ENCODE measurements at regions not wholly inside any gene's neighbourhood (a gene's known extent, or its start where the extent isn't known, plus 50 kb on each side); places are given as distances from the start of the nearest gene placed in this dataset.

DNA sequence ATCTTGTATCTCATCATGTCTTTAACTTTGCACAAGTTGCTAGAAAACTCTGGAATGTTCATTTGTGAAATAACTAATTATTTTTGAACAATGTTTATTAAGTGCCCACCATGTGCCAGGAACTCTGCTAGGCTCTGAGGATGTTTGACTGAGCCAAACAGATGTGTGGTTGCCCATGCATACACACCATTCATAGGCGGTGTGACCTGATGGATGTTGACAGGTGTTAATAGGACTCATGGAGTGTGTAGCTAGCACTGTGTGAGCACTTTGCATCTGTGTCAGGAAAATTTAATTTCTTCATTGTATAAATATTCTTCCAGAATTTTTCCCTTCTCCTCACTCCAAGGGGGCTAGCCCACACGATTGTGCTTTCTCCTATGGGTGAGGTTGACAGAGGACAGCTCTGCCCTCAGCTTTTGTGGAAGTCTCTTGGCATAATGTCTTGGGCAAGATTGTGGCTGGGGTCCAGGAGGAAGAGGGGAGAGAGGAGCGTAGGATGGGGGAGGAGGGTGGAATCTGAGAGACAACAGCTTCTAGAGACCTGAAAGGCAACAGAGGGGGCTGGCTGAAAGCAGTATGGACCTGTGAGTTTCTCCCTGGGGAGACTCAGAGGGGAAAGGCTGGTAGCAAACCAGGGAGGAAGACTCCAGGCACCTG lies 214.6 kb upstream of the CXCR4 start:
- TF ChIP-seq, protein P1, sequence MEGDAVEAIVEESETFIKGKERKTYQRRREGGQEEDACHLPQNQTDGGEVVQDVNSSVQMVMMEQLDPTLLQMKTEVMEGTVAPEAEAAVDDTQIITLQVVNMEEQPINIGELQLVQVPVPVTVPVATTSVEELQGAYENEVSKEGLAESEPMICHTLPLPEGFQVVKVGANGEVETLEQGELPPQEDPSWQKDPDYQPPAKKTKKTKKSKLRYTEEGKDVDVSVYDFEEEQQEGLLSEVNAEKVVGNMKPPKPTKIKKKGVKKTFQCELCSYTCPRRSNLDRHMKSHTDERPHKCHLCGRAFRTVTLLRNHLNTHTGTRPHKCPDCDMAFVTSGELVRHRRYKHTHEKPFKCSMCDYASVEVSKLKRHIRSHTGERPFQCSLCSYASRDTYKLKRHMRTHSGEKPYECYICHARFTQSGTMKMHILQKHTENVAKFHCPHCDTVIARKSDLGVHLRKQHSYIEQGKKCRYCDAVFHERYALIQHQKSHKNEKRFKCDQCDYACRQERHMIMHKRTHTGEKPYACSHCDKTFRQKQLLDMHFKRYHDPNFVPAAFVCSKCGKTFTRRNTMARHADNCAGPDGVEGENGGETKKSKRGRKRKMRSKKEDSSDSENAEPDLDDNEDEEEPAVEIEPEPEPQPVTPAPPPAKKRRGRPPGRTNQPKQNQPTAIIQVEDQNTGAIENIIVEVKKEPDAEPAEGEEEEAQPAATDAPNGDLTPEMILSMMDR (IDR thresholded peaks at IDR 0.05; ENCODE audit: insufficient read depth, low read length), result no peak
- TF ChIP-seq POLR2AphosphoS5 (IDR thresholded peaks at IDR 0.05; ENCODE audit: low read depth) (no peak), SPI1 (IDR thresholded peaks at IDR 0.05; ENCODE audit: borderline replicate concordance, low read depth) (peak; percentile 30; the same call in 1 of the 2 replicates)
- TF ChIP-seq, protein P2, sequence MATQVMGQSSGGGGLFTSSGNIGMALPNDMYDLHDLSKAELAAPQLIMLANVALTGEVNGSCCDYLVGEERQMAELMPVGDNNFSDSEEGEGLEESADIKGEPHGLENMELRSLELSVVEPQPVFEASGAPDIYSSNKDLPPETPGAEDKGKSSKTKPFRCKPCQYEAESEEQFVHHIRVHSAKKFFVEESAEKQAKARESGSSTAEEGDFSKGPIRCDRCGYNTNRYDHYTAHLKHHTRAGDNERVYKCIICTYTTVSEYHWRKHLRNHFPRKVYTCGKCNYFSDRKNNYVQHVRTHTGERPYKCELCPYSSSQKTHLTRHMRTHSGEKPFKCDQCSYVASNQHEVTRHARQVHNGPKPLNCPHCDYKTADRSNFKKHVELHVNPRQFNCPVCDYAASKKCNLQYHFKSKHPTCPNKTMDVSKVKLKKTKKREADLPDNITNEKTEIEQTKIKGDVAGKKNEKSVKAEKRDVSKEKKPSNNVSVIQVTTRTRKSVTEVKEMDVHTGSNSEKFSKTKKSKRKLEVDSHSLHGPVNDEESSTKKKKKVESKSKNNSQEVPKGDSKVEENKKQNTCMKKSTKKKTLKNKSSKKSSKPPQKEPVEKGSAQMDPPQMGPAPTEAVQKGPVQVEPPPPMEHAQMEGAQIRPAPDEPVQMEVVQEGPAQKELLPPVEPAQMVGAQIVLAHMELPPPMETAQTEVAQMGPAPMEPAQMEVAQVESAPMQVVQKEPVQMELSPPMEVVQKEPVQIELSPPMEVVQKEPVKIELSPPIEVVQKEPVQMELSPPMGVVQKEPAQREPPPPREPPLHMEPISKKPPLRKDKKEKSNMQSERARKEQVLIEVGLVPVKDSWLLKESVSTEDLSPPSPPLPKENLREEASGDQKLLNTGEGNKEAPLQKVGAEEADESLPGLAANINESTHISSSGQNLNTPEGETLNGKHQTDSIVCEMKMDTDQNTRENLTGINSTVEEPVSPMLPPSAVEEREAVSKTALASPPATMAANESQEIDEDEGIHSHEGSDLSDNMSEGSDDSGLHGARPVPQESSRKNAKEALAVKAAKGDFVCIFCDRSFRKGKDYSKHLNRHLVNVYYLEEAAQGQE (IDR thresholded peaks at IDR 0.05; ENCODE audit: insufficient replicate concordance, low read depth), result no peak
